PC-9 (cell line): ENCODE measurements at regions not wholly inside any gene's neighbourhood (a gene's known extent, or its start where the extent isn't known, plus 50 kb on each side); places are given as distances from the start of the nearest gene placed in this dataset.

Experiments
- EZH2 ChIP-seq: fragments of 200-600 bp; sonication (generic); IDR thresholded peaks from 2 replicates; pipeline ENCODE4 v1.8.0; 2017; ENCODE audit warnings: antibody characterized with exemption, low read depth
- TF ChIP-seq, protein P1 (sequence below): fragments of 200-600 bp; sonication (generic); conservative IDR thresholded peaks from 2 replicates; pipeline ENCODE4 v1.6.1; 2017; ENCODE audit warnings: mixed run types, antibody characterized with exemption, mild to moderate bottlenecking, moderate library complexity

DNA sequence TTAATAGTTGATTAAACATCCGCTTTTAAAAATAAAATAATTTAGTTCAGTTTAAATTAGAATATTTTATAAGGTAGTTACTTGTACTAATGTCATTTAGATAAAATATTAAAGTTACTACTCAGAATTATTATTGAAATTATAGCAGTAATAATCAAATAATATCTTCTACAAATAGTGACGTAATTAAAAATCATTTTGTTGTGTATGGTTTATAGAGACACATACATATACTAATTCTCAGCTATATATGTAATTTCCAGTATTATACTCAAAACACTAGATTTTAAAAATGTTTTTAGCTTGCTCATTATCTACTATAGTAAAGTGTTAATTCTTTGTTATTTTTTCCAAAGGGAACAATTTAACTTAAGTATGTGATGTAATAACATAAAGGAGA is 435.2 kb upstream of the MANEA start:
- TF ChIP-seq, protein P1, sequence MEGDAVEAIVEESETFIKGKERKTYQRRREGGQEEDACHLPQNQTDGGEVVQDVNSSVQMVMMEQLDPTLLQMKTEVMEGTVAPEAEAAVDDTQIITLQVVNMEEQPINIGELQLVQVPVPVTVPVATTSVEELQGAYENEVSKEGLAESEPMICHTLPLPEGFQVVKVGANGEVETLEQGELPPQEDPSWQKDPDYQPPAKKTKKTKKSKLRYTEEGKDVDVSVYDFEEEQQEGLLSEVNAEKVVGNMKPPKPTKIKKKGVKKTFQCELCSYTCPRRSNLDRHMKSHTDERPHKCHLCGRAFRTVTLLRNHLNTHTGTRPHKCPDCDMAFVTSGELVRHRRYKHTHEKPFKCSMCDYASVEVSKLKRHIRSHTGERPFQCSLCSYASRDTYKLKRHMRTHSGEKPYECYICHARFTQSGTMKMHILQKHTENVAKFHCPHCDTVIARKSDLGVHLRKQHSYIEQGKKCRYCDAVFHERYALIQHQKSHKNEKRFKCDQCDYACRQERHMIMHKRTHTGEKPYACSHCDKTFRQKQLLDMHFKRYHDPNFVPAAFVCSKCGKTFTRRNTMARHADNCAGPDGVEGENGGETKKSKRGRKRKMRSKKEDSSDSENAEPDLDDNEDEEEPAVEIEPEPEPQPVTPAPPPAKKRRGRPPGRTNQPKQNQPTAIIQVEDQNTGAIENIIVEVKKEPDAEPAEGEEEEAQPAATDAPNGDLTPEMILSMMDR: no peak
- no peak for TF ChIP-seq EZH2
